GM21367 (cell line): ENCODE measurements at regions not wholly inside any gene's neighbourhood (a gene's known extent, or its start where the extent isn't known, plus 50 kb on each side); places are given as distances from the start of the nearest gene placed in this dataset.
A peak's percentile ranks its signal among the peaks of the same experiment; 100 is the strongest.

ENCODE experiments used
- ATAC-seq: cut with Tn5 transposase; IDR thresholded peaks from one replicate; pipeline ENCODE4 v1.9.1; 2021; ENCODE audit not compliant: unreplicated experiment

- ATAC-seq = no peak
Measured at GRCh38 chr13:79267560-79267959, 138.5 kb downstream of the RBM26 start.

GRCh38 chr13:79258489-79258888 is 147.6 kb downstream of the RBM26 start:
- peak; percentile 96 for ATAC-seq

- peak; percentile 42 for ATAC-seq
Measured at GRCh38 chr13:79246578-79246949, 159.5 kb downstream of the RBM26 start.

GRCh38 chr13:79245937-79246577 is 160.0 kb downstream of the RBM26 start:
- peak; percentile 63 for ATAC-seq

DNA sequence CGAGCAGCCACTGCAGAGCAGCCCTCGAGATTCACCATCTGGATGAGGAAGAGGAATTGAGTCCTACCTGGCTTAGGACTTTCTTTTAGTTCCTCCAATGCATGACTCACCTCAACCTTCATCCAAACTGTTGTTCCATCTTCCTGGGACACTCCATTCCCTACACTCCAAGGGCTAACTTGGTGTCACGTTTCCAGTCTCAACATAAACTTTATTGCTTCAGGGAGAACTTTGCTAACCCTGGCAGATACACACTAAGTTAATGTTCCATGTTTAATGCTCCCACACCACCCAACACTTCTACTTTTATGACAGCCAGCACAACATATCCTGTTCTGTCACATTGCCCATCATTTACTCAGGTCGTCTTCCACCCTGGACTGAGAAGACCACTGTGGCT is 164.4 kb downstream of the RBM26 start:
- no peak for ATAC-seq

- no peak for ATAC-seq
Measured at GRCh38 chr13:79237981-79238380, 168.1 kb downstream of the RBM26 start.

- ATAC-seq = no peak
Measured at GRCh38 chr13:79231887-79232286, 174.2 kb downstream of the RBM26 start.

DNA sequence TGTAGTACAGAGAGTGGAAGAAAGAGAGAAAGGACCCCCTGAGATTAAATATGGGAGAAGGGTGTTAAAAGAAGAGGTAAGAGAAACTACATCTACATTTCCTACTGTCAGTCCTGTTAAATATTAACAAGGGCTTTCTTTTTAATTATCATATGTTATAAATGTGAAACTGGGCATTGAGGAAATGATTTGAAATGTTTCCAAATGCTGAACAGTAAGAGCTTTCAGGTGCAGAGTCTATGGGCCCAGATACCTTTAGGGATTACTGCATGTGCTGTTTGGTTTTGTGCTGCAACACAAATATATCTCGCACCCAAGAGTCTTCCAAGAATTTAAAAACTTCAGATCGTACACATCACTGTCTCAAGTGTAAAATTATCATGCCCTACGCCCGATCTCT is 176.3 kb downstream of the RBM26 start:
- no peak for ATAC-seq

GRCh38 chr13:79228972-79229371 is 177.1 kb downstream of the RBM26 start:
- ATAC-seq = no peak

GRCh38 chr13:79227418-79227817 is 178.6 kb downstream of the RBM26 start:
- peak; percentile 78 for ATAC-seq

DNA sequence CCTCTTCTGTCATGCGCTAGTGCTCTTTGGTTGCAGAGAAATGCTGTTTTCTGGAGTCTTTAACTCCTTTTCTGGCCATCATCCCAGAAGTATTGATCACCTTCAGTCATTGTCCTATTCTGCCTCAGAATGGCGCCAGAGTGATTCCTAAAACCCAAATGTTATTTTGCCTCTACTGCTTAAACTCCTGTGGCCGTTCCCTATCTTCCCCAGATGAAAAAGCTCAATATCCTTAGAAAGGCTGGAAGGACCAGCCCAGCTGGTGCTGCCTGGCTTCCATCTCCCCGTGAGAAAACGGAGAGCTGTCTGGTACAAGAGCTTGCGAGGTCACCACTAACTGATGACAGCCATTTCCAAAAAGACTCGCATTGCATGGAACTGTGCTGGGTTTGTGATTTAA is 179.1 kb downstream of the RBM26 start:
- ATAC-seq = peak; percentile 16

DNA sequence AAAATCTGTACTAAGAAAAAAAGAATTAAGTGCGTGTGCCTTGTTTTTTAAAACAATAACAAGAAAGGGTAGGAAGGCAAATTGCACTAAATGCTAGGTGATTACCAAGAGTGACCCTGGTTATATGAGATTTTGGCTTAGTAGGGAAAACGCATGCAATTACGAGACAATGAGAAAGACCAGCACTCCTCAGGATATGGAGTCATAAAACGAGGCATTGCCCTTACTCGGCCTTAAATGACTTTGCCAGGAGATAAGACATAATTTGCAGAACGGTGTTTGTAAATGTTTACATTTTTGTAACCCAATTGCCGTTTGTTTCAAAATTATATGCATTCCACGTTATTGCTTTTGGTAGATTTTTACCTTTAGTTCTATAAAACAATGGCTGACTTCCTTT is 179.8 kb downstream of the RBM26 start:
- no peak for ATAC-seq

- ATAC-seq = no peak
Measured at GRCh38 chr13:79225487-79226232, 180.4 kb downstream of the RBM26 start.

DNA sequence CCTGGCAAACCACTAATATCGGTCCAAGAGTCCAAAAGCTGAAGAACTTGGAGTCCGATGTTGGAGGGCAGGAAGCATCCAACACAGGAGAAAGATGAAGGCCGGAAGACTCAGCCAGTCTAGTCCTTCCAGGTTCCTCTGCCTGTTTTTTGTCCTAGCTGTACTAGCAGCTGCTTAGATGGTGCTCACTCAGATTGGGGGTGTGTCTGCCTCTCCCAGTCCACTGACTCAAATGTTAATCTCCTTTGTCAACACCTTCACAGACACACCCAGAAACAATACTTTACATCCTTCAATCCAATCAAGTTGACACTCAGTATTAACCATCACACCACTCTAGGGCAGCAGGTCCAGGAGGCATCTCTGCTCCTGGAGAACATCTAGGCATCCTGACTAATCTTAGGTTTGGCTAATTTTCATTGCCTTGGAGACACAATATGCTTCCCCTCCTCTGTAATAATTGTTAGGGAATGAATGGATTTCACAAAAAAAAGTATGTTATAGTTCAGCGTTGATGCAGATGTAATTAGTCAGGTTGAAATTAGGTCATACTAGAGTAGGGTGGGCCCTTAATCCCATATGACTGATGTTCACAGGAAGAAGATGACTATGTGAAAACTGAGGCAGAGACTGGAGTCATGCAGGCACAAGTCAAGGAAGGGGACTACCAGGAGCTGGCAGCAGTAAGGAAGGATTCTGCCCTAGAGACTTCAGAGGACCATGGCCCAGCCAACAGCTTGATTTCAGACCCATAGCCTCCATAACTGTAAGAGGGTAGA is 183.4 kb downstream of the RBM26 start:
- no peak for ATAC-seq

GRCh38 chr13:79212064-79212619 is 193.9 kb downstream of the RBM26 start:
- no peak for ATAC-seq

DNA sequence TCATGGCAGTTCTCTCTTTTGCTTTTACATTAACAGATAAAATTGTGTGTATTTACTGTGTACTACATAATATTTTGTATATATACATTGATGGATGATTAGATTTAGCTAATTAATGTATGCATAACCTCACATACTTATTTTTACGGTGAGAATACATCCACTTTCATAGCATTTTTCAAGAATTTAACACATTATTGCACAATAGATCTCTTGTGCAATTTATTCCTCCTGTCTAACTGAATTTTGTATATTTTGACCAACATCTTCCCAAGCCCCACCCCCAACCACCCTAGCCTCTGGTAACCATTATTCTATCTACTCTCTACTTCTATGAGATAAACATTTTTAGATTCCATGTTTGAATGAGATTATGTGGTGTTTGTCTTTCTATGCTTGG is 194.7 kb downstream of the RBM26 start:
- no peak for ATAC-seq

DNA sequence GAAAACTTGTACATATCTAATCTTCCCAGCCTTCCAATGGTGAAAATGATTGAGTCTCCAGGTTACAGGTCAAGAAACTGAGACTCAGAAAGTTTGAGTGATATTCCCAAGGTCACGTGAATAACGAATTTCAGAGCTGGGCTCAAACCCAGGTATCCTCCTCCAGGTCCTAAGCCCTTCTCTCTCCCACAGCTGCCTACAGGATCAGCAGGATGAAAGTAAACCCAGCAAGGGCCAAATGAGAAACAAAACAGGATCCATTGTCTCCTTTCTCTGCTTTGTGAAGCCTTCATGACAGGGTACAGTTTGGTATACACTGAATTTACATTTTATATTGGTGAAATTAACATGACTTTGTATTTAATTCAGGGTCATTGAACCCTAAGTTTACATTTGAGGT is 208.1 kb downstream of the RBM26 start:
- no peak for ATAC-seq

DNA sequence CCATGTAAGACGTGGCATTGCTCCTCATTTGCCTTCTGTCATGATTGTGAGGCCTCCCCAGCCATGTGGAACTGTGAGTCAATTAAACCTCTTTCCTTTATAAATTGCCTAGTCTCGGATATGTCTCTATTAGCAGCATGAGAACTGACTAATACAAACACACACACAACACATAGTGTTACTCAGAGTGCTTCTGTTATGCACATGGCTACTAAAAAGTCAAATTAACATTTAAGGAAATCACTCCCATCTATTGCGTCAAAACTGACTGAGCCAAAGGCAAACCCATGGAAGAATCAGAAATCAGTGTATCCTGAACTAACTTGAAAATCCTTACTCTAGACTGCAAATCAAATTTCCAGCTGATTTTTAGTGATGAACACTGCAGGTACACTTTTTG is 209.2 kb downstream of the RBM26 start:
- ATAC-seq = no peak

DNA sequence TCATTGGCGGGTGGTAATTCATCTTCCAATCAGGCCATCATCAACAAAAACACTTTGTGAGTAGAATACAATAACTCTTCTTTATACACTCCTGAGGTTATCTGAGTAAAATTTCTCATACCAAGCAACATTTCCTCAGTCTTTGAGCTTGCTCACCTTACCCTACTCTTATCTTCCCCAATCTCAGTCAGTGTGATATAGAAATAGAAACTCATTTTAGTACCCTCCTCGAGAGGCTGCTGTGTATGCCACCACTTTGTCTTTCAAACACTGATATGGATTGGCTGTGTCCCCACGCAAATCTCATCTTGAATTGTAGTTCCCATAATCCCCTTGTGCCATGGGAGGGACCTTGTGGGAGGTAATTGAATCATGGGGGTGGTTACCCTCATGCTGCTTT is 209.7 kb downstream of the RBM26 start:
- no peak for ATAC-seq

- peak; percentile 25 for ATAC-seq
Measured at GRCh38 chr13:79194727-79195126, 211.3 kb downstream of the RBM26 start.

DNA sequence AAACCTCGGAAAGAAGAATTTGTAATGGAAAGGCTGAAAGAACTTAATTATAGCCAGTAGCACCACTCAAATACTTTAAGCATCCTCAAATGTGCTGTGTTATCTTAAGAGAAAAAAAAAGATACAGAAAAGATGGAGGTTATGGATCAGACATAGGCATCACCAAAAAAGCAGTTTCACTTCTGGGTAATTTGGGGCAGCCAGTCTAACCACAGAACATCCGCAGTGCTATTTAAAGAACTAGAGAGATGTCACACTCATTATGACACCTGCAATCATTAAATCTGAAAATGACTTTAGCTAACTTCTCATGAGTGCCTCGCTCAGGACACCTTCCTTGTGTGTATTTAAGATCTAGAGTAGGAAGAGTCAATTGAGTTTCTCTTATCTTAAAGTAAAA is 211.8 kb downstream of the RBM26 start:
- ATAC-seq = peak; percentile 88

- no peak for ATAC-seq
Measured at GRCh38 chr13:79191501-79191900, 214.6 kb downstream of the RBM26 start.
